Neural cell (in vitro differentiated cells): ENCODE measurements at regions not wholly inside any gene's neighbourhood (a gene's known extent, or its start where the extent isn't known, plus 50 kb on each side); places are given as distances from the start of the nearest gene placed in this dataset.

Experiments used
- EP300 ChIP-seq: fragments of 450-650 bp; conservative IDR thresholded peaks from 2 replicates; pipeline ENCODE4 v1.6.1; 2014; ENCODE audit warnings: antibody characterized with exemption, mild to moderate bottlenecking, moderate library complexity; ENCODE audit not compliant: poor library complexity, severe bottlenecking
- EZH2 ChIP-seq: fragments of 200-600, 300-800 bp; shearing (Covaris generic), sonication (generic); IDR thresholded peaks from 2 replicates; pipeline ENCODE4 v1.6.1; 2014; ENCODE audit warnings: antibody characterized with exemption, low read length, borderline replicate concordance, mild to moderate bottlenecking; ENCODE audit not compliant: insufficient read depth, poor library complexity, severe bottlenecking
- MXI1 ChIP-seq: fragments of 450-650 bp; conservative IDR thresholded peaks from 2 replicates; pipeline ENCODE4 v1.6.1; 2014; ENCODE audit warnings: antibody characterized with exemption, mild to moderate bottlenecking; ENCODE audit not compliant: poor library complexity, severe bottlenecking
- TAF1 ChIP-seq: IDR thresholded peaks from 2 replicates; pipeline ENCODE4 v1.6.1; 2012; ENCODE audit warnings: low read depth
- TF ChIP-seq, protein P1 (sequence below): fragments of 450-650 bp; IDR thresholded peaks from 2 replicates; pipeline ENCODE4 v1.5.1; 2014; ENCODE audit warnings: antibody characterized with exemption, mild to moderate bottlenecking, moderate library complexity; ENCODE audit not compliant: poor library complexity, severe bottlenecking
- TF ChIP-seq, protein P2 (sequence below): IDR thresholded peaks from 2 replicates; pipeline ENCODE4 v1.6.1; 2012; ENCODE audit warnings: borderline replicate concordance

DNA sequence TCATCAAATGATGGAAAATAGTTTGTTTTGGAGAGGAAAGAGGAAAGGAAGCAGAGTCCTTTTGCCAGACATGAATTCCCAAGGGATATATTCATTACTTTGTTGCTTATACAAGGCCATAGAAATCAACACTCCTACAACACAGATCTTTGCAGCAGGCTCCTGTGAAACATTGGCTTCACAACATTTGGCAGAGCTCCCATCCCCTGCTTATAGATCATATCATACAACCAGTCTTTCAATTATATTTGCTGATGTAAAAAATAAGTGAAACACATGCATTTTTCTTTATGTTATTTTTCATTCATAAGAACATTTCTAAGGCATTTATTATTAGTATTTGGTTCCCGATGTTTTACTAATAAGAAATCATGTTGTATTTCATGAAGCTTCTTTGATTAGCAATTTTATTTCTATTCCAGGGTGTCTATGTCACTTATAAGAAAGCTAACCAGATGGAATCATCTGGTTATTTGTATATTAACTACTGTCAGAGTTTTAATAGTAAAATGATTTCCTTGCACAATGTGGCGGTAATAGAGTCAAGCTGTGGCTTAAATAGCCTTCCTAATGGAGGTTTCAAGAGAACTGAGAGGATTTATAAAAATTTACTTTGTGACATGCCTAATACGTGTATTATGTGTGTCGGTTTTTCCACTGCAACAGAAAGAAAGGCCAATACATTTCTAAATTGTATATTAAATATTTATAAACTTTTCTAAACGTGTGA lies 470.3 kb upstream of the NCAM2 start:
- TF ChIP-seq EP300: no peak
- TF ChIP-seq EZH2: no peak
- no peak for TF ChIP-seq TAF1
- TF ChIP-seq, protein P1, sequence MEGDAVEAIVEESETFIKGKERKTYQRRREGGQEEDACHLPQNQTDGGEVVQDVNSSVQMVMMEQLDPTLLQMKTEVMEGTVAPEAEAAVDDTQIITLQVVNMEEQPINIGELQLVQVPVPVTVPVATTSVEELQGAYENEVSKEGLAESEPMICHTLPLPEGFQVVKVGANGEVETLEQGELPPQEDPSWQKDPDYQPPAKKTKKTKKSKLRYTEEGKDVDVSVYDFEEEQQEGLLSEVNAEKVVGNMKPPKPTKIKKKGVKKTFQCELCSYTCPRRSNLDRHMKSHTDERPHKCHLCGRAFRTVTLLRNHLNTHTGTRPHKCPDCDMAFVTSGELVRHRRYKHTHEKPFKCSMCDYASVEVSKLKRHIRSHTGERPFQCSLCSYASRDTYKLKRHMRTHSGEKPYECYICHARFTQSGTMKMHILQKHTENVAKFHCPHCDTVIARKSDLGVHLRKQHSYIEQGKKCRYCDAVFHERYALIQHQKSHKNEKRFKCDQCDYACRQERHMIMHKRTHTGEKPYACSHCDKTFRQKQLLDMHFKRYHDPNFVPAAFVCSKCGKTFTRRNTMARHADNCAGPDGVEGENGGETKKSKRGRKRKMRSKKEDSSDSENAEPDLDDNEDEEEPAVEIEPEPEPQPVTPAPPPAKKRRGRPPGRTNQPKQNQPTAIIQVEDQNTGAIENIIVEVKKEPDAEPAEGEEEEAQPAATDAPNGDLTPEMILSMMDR: no peak
- no peak for TF ChIP-seq MXI1
- TF ChIP-seq, protein P2, sequence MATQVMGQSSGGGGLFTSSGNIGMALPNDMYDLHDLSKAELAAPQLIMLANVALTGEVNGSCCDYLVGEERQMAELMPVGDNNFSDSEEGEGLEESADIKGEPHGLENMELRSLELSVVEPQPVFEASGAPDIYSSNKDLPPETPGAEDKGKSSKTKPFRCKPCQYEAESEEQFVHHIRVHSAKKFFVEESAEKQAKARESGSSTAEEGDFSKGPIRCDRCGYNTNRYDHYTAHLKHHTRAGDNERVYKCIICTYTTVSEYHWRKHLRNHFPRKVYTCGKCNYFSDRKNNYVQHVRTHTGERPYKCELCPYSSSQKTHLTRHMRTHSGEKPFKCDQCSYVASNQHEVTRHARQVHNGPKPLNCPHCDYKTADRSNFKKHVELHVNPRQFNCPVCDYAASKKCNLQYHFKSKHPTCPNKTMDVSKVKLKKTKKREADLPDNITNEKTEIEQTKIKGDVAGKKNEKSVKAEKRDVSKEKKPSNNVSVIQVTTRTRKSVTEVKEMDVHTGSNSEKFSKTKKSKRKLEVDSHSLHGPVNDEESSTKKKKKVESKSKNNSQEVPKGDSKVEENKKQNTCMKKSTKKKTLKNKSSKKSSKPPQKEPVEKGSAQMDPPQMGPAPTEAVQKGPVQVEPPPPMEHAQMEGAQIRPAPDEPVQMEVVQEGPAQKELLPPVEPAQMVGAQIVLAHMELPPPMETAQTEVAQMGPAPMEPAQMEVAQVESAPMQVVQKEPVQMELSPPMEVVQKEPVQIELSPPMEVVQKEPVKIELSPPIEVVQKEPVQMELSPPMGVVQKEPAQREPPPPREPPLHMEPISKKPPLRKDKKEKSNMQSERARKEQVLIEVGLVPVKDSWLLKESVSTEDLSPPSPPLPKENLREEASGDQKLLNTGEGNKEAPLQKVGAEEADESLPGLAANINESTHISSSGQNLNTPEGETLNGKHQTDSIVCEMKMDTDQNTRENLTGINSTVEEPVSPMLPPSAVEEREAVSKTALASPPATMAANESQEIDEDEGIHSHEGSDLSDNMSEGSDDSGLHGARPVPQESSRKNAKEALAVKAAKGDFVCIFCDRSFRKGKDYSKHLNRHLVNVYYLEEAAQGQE: no peak
